Uterus (tissue), 3 donors: ENCODE measurements at regions not wholly inside any gene's neighbourhood (a gene's known extent, or its start where the extent isn't known, plus 50 kb on each side); places are given as distances from the start of the nearest gene placed in this dataset.

Experiments
- DNase-seq, 2 donors: peaks; one replicate each; pipeline ENCODE4 v3.0.0-alpha.2; 2019 to 2020
- H3K27ac ChIP-seq, 2 donors: fragments of 200-600 bp; sonication (generic); 1 replicate in 1 of 2; 2 replicates in 1 of 2; pipeline ENCODE4 v1.5.1; 2016 to 2018
- H3K27me3 ChIP-seq, 2 donors: fragments of 200-600 bp; sonication (generic); one replicate each; pipeline ENCODE4 v1.5.1; 2018 to 2019; ENCODE audit warnings: control low read depth in 1 of 2
- H3K36me3 ChIP-seq, 2 donors: fragments of 200-600 bp; sonication (generic); one replicate each; pipeline ENCODE4 v1.5.1; 2019; ENCODE audit warnings: control low read depth in 1 of 2
- H3K4me1 ChIP-seq, 2 donors: fragments of 200-600 bp; sonication (generic); one replicate each; pipeline ENCODE4 v1.5.1; 2018 to 2019; ENCODE audit warnings: control low read depth in 1 of 2
- H3K4me3 ChIP-seq, 2 donors: fragments of 200-600 bp; sonication (generic); 1 replicate in 1 of 2; 2 replicates in 1 of 2; pipeline ENCODE4 v1.5.1; 2018 to 2019; ENCODE audit warnings: mild to moderate bottlenecking in 1 of 2
- H3K9me3 ChIP-seq, 2 donors: fragments of 200-600 bp; sonication (generic); one replicate each; pipeline ENCODE4 v1.5.1; 2019; ENCODE audit warnings: control low read depth in 1 of 2
- POLR2A ChIP-seq, 2 donors: fragments of 450-650 bp; IDR thresholded peaks; one replicate each; pipeline ENCODE4 v1.6.1; 2016; ENCODE audit warnings: antibody characterized with exemption in 2 of 2, mild to moderate bottlenecking in 1 of 2, moderate library complexity in 1 of 2
- intact Hi-C: fragments of 100-400 bp; cut with DNase I; formaldehyde crosslinking; loops from one replicate; pipeline ENCODE4 v1.15.1; 2023; ENCODE audit warnings: low total_unique reads
- TF ChIP-seq, protein P1 (sequence below), 4 experiments: fragments of 200-600 bp in 2 of 4; fragments of 450-650 bp in 2 of 4; sonication (generic) in 2 of 4; IDR thresholded peaks; one replicate each; pipeline ENCODE4 v1.5.1; 2016 to 2019; ENCODE audit warnings: antibody characterized with exemption in 4 of 4, mild to moderate bottlenecking in 2 of 4, moderate library complexity in 1 of 4
- donor health status: DM: yes; HTN: yes; CAD: no.

- Histone ChIP-seq H3K36me3 (no peaks in the 10 kb centered on the region), H3K4me3 (no peak overlapping the region), H3K27ac (no peak overlapping the region), H3K4me1 (no peaks in the 10 kb centered on the region), H3K9me3 (no peaks in the 10 kb centered on the region), H3K27me3 (no peaks in the 10 kb centered on the region)
- TF ChIP-seq, protein P1, sequence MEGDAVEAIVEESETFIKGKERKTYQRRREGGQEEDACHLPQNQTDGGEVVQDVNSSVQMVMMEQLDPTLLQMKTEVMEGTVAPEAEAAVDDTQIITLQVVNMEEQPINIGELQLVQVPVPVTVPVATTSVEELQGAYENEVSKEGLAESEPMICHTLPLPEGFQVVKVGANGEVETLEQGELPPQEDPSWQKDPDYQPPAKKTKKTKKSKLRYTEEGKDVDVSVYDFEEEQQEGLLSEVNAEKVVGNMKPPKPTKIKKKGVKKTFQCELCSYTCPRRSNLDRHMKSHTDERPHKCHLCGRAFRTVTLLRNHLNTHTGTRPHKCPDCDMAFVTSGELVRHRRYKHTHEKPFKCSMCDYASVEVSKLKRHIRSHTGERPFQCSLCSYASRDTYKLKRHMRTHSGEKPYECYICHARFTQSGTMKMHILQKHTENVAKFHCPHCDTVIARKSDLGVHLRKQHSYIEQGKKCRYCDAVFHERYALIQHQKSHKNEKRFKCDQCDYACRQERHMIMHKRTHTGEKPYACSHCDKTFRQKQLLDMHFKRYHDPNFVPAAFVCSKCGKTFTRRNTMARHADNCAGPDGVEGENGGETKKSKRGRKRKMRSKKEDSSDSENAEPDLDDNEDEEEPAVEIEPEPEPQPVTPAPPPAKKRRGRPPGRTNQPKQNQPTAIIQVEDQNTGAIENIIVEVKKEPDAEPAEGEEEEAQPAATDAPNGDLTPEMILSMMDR (IDR thresholded peaks at IDR 0.05), result no peak
- no peak for TF ChIP-seq POLR2A (IDR thresholded peaks at IDR 0.05)
- no peak for DNase-seq
- intact Hi-C loops, result no loop called here
Measured at GRCh38 chr5:17399931-17400330, 98.1 kb upstream of the TAF11L2 start.

GRCh38 chr5:17400724-17401469, 97.1 kb upstream of the TAF11L2 start:
- Histone ChIP-seq H3K27ac (no peak overlapping the region), H3K9me3 (no peaks in the 10 kb centered on the region), H3K36me3 (no peaks in the 10 kb centered on the region), H3K4me3 (no peak overlapping the region), H3K27me3 (no peaks in the 10 kb centered on the region), H3K4me1 (no peaks in the 10 kb centered on the region)
- TF ChIP-seq, protein P1 (IDR thresholded peaks at IDR 0.05), result no peak
- no peak for TF ChIP-seq POLR2A (IDR thresholded peaks at IDR 0.05)
- no peak for DNase-seq
- intact Hi-C loops, result no loop called here

DNA sequence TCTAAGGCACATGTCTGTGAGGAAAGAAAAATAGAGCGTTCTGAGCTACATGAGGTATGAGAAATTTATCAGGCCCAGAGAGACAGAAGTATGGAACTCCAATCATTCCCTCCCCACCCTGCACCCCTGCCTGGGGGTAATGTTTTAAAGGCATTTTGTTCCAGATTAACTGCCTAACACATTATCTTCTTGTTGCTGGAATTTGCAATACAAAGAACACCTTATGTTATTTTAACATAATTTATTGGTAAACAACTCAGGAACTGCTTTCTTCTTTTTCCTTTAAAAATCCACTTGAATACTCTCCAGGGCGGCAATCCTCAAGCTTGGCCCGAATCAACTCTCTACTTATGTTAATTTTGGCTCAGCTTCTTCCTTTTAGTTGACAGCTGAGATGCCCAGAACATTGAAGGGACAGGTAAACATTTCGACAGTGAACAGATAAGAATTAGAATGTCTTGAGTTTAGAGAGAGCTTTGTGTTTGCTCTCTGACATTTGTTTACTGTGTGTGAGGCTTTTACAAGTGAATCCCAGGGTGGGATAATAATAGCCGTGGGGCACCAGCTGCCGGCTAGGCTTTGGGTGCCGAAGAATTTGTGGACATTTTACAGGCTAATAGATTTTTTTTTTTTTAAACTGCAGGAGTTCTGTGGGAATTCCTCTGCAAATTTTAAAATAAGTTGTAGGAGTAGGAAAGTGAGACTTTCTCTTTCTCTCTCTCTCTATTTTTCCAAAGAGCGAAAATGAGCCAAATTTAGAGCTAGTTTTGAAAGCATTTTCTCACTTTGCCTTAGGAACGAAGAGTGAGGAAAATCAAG, 96.4 kb upstream of the TAF11L2 start:
- H3K27ac ChIP-seq, result no peak overlapping the region
- H3K27me3 ChIP-seq, result no peaks in the 10 kb centered on the region
- intact Hi-C loops, result no loop called here
- TF ChIP-seq POLR2A (IDR thresholded peaks at IDR 0.05), result no peak
- TF ChIP-seq, protein P1 (IDR thresholded peaks at IDR 0.05), result no peak
- H3K9me3 ChIP-seq, result no peaks in the 10 kb centered on the region
- H3K4me1 ChIP-seq, result no peaks in the 10 kb centered on the region
- DNase-seq, result no peak
- H3K4me3 ChIP-seq, result no peak overlapping the region
- no peaks in the 10 kb centered on the region for H3K36me3 ChIP-seq

DNA sequence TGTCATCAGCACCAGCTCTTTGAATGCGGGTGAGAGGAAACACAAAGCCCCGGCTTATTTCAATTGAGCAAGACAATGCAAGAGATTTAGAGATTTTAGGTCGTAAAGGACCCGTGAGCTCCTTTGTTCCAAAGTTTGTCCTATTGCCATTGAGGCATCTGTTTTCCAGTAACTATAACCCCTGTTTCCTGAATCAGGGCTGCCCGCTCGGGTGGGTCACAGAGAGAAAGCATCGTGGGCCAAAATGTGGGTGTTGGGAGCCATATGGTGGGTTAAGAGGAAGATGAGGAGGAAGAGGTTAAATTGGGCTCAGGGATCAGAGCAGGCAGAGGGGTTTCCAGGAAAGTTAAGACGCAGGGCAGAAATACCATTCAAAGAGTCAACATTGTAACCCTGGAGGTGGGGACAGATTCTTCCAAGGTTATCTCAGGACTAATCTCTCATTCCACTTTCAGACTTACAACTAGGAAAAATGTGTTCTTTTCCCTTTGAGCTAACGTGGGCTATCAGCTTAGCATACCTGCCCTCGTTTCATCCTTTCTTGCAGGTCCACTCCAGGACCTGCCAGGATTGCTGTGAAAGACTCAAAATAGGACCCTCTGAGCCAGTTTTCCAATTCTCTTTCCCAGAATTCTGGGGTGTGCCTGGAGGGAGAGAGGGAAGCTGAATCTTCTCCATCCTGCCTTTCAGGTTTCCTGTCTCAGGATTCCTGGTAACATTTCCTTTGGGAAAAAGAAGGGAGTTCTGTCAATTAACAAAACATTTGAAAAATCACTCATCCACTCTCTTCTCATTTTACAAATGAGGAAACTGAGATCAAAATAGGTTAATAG, 95.5 kb upstream of the TAF11L2 start:
- intact Hi-C loops, result no loop called here
- TF ChIP-seq, protein P1 (IDR thresholded peaks at IDR 0.05), result no peak
- TF ChIP-seq POLR2A (IDR thresholded peaks at IDR 0.05), result no peak
- Histone ChIP-seq H3K9me3 (no peaks in the 10 kb centered on the region), H3K4me3 (no peak overlapping the region), H3K27me3 (no peaks in the 10 kb centered on the region), H3K4me1 (no peaks in the 10 kb centered on the region), H3K27ac (no peak overlapping the region), H3K36me3 (no peaks in the 10 kb centered on the region)
- DNase-seq, result no peak
